ENCODE measurements at regions not wholly inside any gene's neighbourhood (a gene's known extent, or its start where the extent isn't known, plus 50 kb on each side); places are given as distances from the start of the nearest gene placed in this dataset.

DNA sequence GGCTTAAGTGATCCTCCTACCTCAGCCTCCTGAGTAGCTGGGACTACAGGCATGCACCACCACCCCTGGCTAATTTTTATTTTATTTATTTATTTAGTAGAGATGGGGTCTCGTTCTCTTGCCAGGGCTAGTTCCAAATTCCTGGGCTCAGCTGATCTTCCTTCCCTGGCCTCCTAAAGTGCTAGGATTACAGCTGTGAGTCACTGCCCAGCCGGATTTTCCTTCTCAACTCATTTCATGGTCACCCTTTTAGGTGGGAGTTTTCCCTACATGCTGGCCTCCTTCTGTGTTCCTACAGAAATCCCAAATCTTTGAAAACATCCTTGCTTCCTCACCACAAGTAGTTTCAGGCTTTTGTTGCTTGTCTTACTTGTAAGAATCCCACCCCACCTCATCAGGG lies 102.1 kb upstream of the SIAH1 start:
- DNase-seq: no peak

- no peak for DNase-seq
Observed at GRCh38 chr16:48481772-48482171, 96.6 kb upstream of the SIAH1 start.

DNA sequence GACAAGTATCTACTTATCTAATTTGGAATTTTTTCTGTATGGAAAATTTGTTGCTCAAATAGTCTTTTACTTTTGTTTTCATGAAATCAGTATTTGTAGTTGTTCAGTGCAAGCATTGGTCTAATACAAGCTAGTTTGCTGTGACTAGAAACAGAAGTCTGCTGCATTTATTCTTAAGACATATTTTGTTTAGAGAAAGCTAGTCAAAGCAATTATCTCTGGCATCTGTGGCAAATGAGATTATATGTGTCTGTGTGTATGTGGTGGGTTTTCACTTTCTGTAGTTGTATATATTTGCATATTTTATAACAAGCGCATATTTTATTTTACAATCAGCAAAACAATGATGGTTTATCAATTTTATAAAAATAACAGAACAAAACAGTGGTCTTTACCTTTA lies 96.0 kb upstream of the SIAH1 start:
- DNase-seq: no peak

DNA sequence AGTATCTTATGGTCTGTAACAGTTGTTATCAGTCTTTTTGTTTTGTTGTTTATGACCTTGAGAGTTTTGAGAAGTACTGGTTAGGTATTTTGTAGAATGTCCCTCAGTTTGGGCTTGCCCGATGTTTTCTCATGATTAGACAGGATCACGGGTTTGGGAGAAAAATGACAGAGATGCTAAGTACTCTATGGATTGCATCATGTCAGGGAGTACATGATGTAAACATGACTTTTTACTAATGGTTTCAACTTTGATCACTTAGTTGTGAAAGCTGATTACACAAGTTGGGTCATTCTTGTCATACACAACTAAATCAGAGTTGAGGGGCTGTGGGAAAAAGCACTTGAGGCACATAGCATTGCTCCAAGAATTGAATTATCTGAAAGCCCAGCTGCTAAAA lies 94.7 kb upstream of the SIAH1 start:
- DNase-seq: no peak

- DNase-seq: no peak
Observed at GRCh38 chr16:48479329-48479728, 94.1 kb upstream of the SIAH1 start.

DNA sequence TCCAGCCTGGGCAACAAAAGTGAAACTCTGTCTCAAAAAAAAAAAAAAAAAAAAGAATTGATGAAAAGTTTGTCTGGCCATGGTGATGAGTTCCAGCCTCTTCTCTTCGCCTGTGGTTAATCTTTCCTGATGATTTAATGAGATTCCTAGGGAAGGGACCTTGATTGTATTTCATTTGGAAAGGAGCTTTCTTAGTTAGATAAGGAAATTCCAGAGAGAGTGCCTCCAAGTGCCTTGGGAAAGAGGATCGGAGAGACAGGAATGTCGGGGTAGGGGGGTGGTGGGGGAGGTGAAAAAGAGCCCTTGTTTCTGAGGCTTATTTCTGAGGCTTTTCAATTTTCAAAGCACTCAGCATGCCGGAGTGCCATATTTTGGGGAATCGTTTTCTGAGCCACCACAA lies 93.2 kb upstream of the SIAH1 start:
- no peak for DNase-seq

GRCh38 chr16:48471435-48471834 lies 86.2 kb upstream of the SIAH1 start:
- no peak for DNase-seq

GRCh38 chr16:48462106-48462740 lies 77.0 kb upstream of the SIAH1 start:
- DNase-seq: no peak

GRCh38 chr16:48459167-48459566 lies 74.0 kb upstream of the SIAH1 start:
- no peak for DNase-seq

- no peak for DNase-seq
Observed at GRCh38 chr16:48454051-48454450, 68.8 kb upstream of the SIAH1 start.

DNA sequence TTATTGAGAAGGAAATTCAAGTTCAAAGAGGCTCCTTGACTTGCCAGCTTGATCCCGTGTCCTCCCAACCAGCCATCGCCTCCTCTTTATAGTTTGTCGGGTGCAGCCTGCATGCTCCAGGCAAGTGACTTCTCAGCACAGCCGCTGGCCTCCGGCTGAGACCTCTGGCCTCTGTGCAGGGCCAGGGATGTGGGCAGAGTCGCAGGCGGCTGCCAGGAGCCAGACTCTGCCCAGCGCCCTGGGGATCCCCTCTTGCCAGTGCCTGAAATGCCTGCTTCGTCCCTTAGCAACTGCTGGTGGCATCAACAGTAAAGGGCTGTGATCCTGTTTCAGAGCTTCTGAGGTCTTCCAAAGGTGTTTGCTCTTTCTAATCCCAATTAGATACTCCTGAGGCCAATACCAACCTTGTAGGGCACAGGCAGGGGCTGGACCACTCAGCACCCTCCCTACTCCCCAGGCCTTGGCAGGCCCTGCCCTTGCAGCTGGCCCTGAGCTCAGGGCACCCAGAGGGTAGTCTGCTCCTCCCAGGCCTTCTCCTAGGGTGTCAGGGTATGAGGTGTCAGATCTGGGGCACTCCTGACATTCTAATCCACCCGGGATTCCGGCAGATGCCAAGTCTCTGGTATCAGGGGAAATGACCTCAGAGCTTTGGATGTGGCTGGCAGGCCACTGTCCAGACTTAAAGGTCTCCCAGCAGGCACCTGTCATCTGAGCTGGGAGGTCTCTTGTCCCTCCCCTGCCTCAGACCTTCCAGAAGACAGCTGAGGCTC lies 68.0 kb upstream of the SIAH1 start:
- DNase-seq: no peak

- DNase-seq: no peak
Observed at GRCh38 chr16:48451323-48451722, 66.1 kb upstream of the SIAH1 start.

GRCh38 chr16:48450367-48450766 lies 65.2 kb upstream of the SIAH1 start:
- no peak for DNase-seq

GRCh38 chr16:48448841-48449481 lies 63.7 kb upstream of the SIAH1 start:
- no peak for DNase-seq

- DNase-seq: no peak
Observed at GRCh38 chr16:48447940-48448536, 62.8 kb upstream of the SIAH1 start.

GRCh38 chr16:48447428-48447827 lies 62.2 kb upstream of the SIAH1 start:
- no peak for DNase-seq

DNA sequence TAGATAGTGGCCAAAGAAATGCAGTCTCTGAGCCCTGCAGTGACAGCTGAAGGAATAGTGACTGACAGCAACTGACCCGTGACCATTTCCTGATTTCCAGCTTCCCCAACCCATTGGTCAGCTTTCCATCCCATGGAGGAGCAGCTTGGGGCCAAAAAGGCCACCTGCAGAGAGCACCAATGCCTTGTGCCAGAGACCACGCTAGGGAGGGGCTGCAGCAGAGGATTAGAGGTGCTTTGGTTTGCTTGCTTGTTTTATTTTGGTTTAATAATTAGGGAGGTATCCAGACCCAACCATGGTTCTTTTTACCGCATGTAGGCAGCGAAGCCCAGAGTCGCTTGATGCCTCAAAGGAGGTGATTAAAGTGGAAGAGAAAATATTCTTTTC lies 61.3 kb upstream of the SIAH1 start:
- no peak for DNase-seq

DNA sequence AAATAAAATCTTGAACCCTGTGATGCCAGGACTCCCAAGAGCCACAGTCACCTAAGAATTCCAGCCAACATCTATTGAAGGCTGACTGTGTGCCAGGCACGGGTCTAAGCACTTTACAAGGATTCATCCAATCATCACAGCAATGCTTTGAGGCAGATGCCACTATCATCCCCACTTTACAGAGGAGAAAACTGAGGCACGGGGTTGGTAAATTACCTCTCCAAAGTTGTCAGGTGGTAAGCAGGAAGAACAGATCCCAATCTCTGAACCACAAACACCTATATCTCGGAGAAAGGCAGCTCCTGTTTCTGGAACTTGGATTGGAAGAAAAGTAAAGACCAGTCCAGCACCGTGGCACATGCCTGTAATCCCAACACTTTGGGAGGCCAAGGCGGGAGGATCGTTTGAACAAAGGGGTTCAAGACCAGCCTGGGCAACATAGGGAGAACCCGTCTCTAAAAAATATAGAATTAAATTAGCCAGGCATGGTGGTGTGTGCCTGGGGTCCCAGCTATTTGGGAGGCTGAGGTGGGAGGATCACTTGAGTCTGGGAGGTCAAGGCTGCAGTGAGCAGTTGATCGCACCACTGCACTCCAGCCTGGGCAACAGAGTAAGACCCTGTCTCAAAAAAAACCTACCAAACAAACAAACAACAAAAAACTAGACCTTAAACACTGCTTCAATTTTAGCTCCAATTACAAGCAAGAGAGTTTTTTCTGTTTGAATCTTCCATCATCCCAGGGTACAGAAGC lies 60.7 kb upstream of the SIAH1 start:
- no peak for DNase-seq

DNA sequence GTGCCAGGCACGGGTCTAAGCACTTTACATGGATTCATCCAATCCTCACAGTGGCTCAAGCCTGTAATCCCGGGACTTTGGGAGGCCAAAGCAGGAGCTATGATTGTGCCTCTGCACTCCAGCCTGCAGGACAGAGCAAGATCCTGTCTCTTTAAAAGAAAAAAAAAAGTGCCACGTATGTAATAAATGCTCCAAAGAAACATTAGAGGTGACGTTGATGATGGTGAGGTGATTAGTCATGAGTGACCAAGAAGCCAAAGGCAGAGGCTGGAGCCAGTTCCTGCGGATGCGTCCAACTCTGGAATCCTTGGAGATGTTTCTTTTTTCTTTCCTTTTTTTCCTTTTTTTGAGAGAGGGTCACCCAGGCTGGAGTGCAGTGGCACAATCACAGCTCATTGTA lies 59.4 kb upstream of the SIAH1 start:
- peak; percentile 81 for DNase-seq

- no peak for DNase-seq
Observed at GRCh38 chr16:48442379-48442778, 57.2 kb upstream of the SIAH1 start.

DNA sequence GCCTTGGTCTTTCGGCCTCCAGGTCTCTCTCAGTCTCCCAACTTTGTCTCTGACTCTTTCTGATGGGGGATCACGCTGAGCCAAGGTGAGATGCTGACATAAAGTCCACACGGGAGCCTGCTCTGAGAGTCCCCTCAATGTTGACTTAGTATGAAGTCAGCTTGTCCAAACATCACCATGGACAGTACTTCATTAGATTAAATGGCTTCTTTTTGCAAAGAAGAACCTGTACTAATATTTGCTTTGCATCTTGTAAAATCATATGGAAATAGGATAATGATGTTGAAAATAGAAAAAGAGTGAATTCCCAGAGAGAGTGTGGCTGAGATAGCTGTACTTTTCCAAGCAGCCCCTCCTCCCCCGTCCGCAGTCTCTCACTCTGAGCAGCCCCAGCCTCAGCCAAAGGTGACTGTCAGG lies 56.7 kb upstream of the SIAH1 start:
- no peak for DNase-seq

DNA sequence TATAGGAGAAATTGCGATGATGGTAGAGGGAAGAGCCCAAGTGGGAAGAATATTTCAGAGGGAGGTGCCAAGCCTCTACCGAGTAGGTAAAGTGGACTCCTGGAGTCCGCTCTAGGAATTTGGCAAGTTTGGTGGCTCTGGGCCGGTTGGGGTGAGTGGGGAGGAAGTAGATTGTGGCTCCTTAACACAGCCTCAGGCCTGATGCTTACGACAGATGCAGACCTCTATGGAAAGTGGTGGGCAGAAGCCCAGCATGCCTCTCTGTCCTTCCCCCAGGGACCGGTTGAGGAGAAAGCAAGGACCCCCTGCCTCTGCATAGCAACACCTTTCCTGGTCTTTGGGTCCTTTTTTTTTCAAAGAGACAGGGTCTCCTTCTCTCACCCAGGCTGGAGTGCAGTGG lies 55.9 kb upstream of the SIAH1 start:
- DNase-seq: no peak

DNA sequence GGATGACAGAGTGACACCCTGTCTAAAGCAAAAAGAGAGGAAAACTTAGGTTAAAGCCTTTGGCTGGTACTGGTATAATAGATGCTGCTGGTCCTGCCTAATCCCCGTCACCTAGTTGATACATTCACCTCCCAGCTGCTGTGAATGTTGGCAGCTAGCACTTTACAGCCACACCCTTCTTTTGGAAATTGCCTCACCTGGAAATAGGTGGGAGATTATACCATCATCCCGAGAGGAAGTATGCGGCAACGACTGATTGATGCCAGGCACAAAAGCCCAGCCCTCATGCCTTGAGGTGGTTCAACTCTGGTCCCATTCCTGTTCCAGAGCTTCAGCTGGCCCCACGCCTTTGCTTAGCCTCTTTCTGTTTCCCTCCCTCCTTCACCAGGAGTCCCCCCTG lies 53.2 kb upstream of the SIAH1 start:
- DNase-seq: no peak
